Vagina (tissue), 2 donors: ENCODE measurements at regions not wholly inside any gene's neighbourhood (a gene's known extent, or its start where the extent isn't known, plus 50 kb on each side); places are given as distances from the start of the nearest gene placed in this dataset.

Source experiments
- DNase-seq, 2 donors: peaks; one replicate each; pipeline ENCODE4 v3.0.0-alpha.2; 2017; ENCODE audit errors: extremely low spot score in 2 of 2
- H3K27ac ChIP-seq: fragments of 200-600 bp; sonication (generic); one replicate; pipeline ENCODE4 v1.5.1; 2019
- H3K27me3 ChIP-seq: fragments of 200-600 bp; sonication (generic); one replicate; pipeline ENCODE4 v1.5.1; 2019
- H3K36me3 ChIP-seq, 2 donors: fragments of 200-600 bp; sonication (generic); one replicate each; pipeline ENCODE4 v1.5.1; 2017 to 2019
- H3K4me1 ChIP-seq: fragments of 200-600 bp; sonication (generic); one replicate; pipeline ENCODE4 v1.5.1; 2019
- H3K4me3 ChIP-seq, 2 donors: fragments of 200-600 bp; sonication (generic); 1 replicate in 1 of 2; 2 replicates in 1 of 2; pipeline ENCODE4 v1.5.1; 2016 to 2019
- H3K9me3 ChIP-seq: fragments of 200-600 bp; sonication (generic); one replicate; pipeline ENCODE4 v1.5.1; 2019
- CTCF ChIP-seq, 3 experiments: fragments of 450-650 bp in 2 of 3; fragments of 200-600 bp in 1 of 3; sonication (generic) in 1 of 3; IDR thresholded peaks; one replicate each; pipeline ENCODE4 v1.5.1; 2017 to 2019; ENCODE audit warnings: antibody characterized with exemption in 3 of 3, mild to moderate bottlenecking in 2 of 3, moderate library complexity in 2 of 3
- POLR2A ChIP-seq, 2 donors: fragments of 450-650 bp; IDR thresholded peaks; one replicate each; pipeline ENCODE4 v1.6.1; 2017; ENCODE audit warnings: antibody characterized with exemption in 2 of 2, mild to moderate bottlenecking in 2 of 2, moderate library complexity in 2 of 2
- POLR2AphosphoS5 ChIP-seq, 2 donors: sonication (generic); formaldehyde crosslinking; IDR thresholded peaks; one replicate each; pipeline ENCODE4 v1.9.0; 2017; ENCODE audit warnings: antibody characterized with exemption in 2 of 2, mild to moderate bottlenecking in 2 of 2, low read depth in 1 of 2; ENCODE audit not compliant: insufficient read depth in 1 of 2
- intact Hi-C: fragments of 100-400 bp; cut with DNase I; formaldehyde crosslinking; loops from one replicate; pipeline ENCODE4 v1.15.1; 2023

GRCh38 chr2:56508662-56509061, 324.9 kb downstream of the CCDC85A start:
- intact Hi-C loops, result no loop called here
- no peaks in the 10 kb centered on the region for H3K9me3 ChIP-seq
- no peak for DNase-seq
- H3K4me1 ChIP-seq, result no peaks in the 10 kb centered on the region
- no peak overlapping the region for H3K27ac ChIP-seq
- H3K36me3 ChIP-seq, result no peaks in the 10 kb centered on the region
- no peak for TF ChIP-seq POLR2AphosphoS5 (IDR thresholded peaks at IDR 0.05; ENCODE audit: insufficient read depth in 1 of 2, low read depth in 1 of 2)
- no peak for TF ChIP-seq POLR2A (IDR thresholded peaks at IDR 0.05)
- H3K4me3 ChIP-seq, result no peak overlapping the region
- H3K27me3 ChIP-seq, result no peaks in the 10 kb centered on the region

GRCh38 chr2:56510610-56511009, 326.8 kb downstream of the CCDC85A start:
- Histone ChIP-seq H3K9me3 (no peaks in the 10 kb centered on the region), H3K27me3 (no peaks in the 10 kb centered on the region), H3K4me1 (no peaks in the 10 kb centered on the region), H3K36me3 (no peaks in the 10 kb centered on the region), H3K27ac (no peak overlapping the region), H3K4me3 (no peak overlapping the region)
- intact Hi-C loops, result no loop called here
- DNase-seq, result no peak
- no peak for TF ChIP-seq POLR2AphosphoS5 (IDR thresholded peaks at IDR 0.05; ENCODE audit: insufficient read depth in 1 of 2, low read depth in 1 of 2)

GRCh38 chr2:56515399-56515798, 331.6 kb downstream of the CCDC85A start:
- no peak for DNase-seq
- TF ChIP-seq POLR2AphosphoS5 (IDR thresholded peaks at IDR 0.05; ENCODE audit: insufficient read depth in 1 of 2, low read depth in 1 of 2), result no peak
- TF ChIP-seq POLR2A (IDR thresholded peaks at IDR 0.05), result no peak
- no peak for TF ChIP-seq CTCF (IDR thresholded peaks at IDR 0.05)
- Histone ChIP-seq H3K9me3 (no peaks in the 10 kb centered on the region), H3K27me3 (no peaks in the 10 kb centered on the region), H3K27ac (no peak overlapping the region), H3K4me1 (no peaks in the 10 kb centered on the region), H3K36me3 (no peaks in the 10 kb centered on the region), H3K4me3 (no peak overlapping the region)
- intact Hi-C loops, result no loop called here

GRCh38 chr2:56519806-56520205, 336.0 kb downstream of the CCDC85A start:
- Histone ChIP-seq H3K27me3 (no peaks in the 10 kb centered on the region), H3K36me3 (no peaks in the 10 kb centered on the region), H3K9me3 (no peaks in the 10 kb centered on the region), H3K27ac (no peak overlapping the region), H3K4me3 (no peak overlapping the region), H3K4me1 (no peaks in the 10 kb centered on the region)
- no peak for DNase-seq
- intact Hi-C loops, result no loop called here
- no peak for TF ChIP-seq POLR2A (IDR thresholded peaks at IDR 0.05)
- no peak for TF ChIP-seq POLR2AphosphoS5 (IDR thresholded peaks at IDR 0.05; ENCODE audit: insufficient read depth in 1 of 2, low read depth in 1 of 2)
- TF ChIP-seq CTCF (IDR thresholded peaks at IDR 0.05), result no peak

GRCh38 chr2:56522605-56523089, 338.9 kb downstream of the CCDC85A start:
- Histone ChIP-seq H3K27me3 (no peaks in the 10 kb centered on the region), H3K36me3 (no peaks in the 10 kb centered on the region), H3K27ac (no peak overlapping the region), H3K4me3 (no peak overlapping the region), H3K4me1 (no peaks in the 10 kb centered on the region), H3K9me3 (no peaks in the 10 kb centered on the region)
- TF ChIP-seq CTCF (IDR thresholded peaks at IDR 0.05) (no peak), POLR2A (IDR thresholded peaks at IDR 0.05) (no peak), POLR2AphosphoS5 (IDR thresholded peaks at IDR 0.05; ENCODE audit: insufficient read depth in 1 of 2, low read depth in 1 of 2) (no peak)
- DNase-seq, result no peak
- intact Hi-C loops, result no loop called here

- Histone ChIP-seq H3K4me3 (no peak overlapping the region), H3K27ac (no peak overlapping the region), H3K4me1 (no peaks in the 10 kb centered on the region), H3K9me3 (no peaks in the 10 kb centered on the region), H3K27me3 (no peaks in the 10 kb centered on the region), H3K36me3 (no peaks in the 10 kb centered on the region)
- TF ChIP-seq POLR2A (IDR thresholded peaks at IDR 0.05) (no peak), CTCF (IDR thresholded peaks at IDR 0.05) (no peak), POLR2AphosphoS5 (IDR thresholded peaks at IDR 0.05; ENCODE audit: insufficient read depth in 1 of 2, low read depth in 1 of 2) (no peak)
- intact Hi-C loops, result no loop called here
- DNase-seq, result no peak
Observed at GRCh38 chr2:56523816-56524215, 340.0 kb downstream of the CCDC85A start.
